Fibroblast of pulmonary artery (primary cell): ENCODE measurements at regions not wholly inside any gene's neighbourhood (a gene's known extent, or its start where the extent isn't known, plus 50 kb on each side); places are given as distances from the start of the nearest gene placed in this dataset.

Experiments used
- DNase-seq: peaks from one replicate; pipeline ENCODE4 v3.0.0-alpha.2; 2010; ENCODE audit warnings: low read depth
- H3K4me3 ChIP-seq: replicated peaks from 2 replicates; pipeline ENCODE4 v1.5.1; 2011; ENCODE audit warnings: low read depth, mild to moderate bottlenecking, control low read depth, low read length, moderate library complexity
- TF ChIP-seq, protein P1 (sequence below): IDR thresholded peaks from 2 replicates; pipeline ENCODE4 v1.5.1; 2011; ENCODE audit warnings: mild to moderate bottlenecking, control low read depth, low read length, inconsistent platforms; ENCODE audit errors: missing control alignments

- DNase-seq, result no peak
- H3K4me3 ChIP-seq, result no peak overlapping the region
- TF ChIP-seq, protein P1, sequence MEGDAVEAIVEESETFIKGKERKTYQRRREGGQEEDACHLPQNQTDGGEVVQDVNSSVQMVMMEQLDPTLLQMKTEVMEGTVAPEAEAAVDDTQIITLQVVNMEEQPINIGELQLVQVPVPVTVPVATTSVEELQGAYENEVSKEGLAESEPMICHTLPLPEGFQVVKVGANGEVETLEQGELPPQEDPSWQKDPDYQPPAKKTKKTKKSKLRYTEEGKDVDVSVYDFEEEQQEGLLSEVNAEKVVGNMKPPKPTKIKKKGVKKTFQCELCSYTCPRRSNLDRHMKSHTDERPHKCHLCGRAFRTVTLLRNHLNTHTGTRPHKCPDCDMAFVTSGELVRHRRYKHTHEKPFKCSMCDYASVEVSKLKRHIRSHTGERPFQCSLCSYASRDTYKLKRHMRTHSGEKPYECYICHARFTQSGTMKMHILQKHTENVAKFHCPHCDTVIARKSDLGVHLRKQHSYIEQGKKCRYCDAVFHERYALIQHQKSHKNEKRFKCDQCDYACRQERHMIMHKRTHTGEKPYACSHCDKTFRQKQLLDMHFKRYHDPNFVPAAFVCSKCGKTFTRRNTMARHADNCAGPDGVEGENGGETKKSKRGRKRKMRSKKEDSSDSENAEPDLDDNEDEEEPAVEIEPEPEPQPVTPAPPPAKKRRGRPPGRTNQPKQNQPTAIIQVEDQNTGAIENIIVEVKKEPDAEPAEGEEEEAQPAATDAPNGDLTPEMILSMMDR, result no peak
These were observed 220.6 kb upstream of the MAP3K1 start for GRCh38 chr5:56594792-56595191.

DNA sequence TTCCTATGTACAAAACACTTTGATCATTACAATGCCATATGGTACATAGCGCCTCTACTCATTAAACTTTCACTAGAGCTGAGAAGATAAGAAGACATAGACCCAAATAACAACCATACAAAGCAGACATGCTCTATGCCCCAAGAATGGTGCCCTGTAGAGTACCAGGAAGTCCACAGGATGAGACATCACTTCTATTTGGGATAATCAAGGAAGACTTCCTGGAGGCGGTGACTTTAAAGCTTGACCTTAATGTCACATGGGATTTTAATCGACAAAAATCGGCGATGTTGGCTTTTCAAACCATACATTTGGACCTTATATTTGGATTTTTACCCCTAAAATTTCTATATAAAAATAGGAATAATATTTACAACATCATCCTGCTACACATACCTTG lies 224.3 kb upstream of the MAP3K1 start:
- TF ChIP-seq, protein P1, result no peak
- no peak for DNase-seq
- no peak overlapping the region for H3K4me3 ChIP-seq

DNA sequence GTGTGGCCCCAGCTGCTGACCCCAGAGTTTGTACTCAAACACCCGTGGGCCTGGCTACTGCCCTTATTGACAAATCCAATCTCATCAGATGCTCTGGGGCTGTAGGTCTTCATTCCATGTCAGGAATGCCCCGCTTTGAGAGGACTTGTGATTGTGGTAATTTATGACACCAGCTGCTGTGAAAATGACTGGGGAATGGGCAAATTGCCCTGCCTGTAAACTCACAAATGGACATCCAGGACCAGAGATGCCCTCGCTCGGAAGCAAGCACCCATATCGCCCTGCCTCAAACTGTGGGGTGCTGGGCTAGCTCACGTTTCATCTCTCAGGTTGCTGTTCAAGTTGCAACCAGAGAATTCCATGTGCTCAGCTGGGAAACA lies 225.9 kb upstream of the MAP3K1 start:
- DNase-seq, result no peak
- H3K4me3 ChIP-seq, result no peak overlapping the region
- TF ChIP-seq, protein P1, result no peak

- no peak for DNase-seq
- H3K4me3 ChIP-seq, result no peak overlapping the region
- TF ChIP-seq, protein P1, result no peak
These were observed 226.5 kb upstream of the MAP3K1 start for GRCh38 chr5:56588636-56589480.

DNA sequence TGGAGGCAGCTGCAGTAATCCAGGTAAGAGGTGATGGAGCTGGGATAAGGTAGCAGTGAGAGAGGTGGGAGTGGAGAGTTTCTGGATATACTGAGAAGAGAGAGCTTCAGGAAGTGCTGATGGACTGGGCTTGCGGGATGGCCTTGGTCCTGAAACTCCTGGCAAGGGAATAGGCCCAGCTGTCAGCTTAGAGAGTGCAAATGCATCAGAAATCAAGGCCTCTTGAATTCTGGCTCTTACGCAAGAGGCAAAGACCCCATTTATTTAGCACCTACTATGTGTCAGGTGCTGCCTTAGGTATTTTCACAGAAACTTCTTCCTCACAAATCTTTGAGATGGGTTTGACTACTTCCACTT lies 227.2 kb upstream of the MAP3K1 start:
- no peak overlapping the region for H3K4me3 ChIP-seq
- TF ChIP-seq, protein P1, result no peak
- DNase-seq, result no peak

- H3K4me3 ChIP-seq, result no peak overlapping the region
- no peak for DNase-seq
- TF ChIP-seq, protein P1, result no peak
These were observed 227.8 kb upstream of the MAP3K1 start for GRCh38 chr5:56587381-56588130.
